ENCODE measurements at regions not wholly inside any gene's neighbourhood (a gene's known extent, or its start where the extent isn't known, plus 50 kb on each side); places are given as distances from the start of the nearest gene placed in this dataset.
A peak's percentile ranks its signal among the peaks of the same experiment; 100 is the strongest.
"Not testable (repeated sequence)": the region's sequence is repeated elsewhere in the genome, so short reads cannot be mapped to it uniquely, and the experiment has no call there.

DNA sequence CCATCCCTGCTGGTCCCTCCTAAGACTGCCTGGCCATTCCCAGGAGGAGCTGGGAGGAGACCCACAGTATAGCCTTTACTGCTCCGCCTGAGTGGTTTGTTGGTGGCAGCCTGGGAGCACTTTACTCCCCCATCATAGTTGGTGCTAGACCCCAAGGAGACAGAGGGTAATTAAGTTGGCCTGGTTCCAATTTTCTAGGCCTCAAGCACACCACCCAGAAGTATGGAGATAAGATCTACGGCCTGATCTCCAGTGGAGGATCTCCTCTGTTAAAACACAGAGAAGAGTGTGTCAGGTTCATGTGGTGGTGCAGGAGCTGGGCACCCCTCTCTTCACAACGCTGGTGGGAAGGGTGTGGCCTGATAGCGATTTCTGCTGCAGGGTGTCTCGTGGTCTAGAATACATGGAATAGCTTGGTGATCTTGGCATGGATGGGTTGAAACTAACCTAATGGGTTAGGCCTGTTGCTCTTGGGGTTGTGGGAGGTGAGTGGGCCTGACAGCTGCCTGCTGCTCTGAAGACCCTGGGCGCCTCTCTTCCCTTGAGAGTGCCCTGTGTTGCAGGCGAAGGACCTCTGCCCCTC lies 68.5 kb downstream of the FASLG start:
- in situ Hi-C loops (cut with MboI), result loop anchor here (10.0 to 25.0 kb wide), 2 partner anchors 273 to 1110 kb away; no protein-coding TSS in a partner anchor
- WGBS, 2 experiments (ENCODE audit: low coverage in 1 of 2, low lambda C conversion rate in 2 of 2, missing lambda C conversion rate in 2 of 2), result 86 to 88% methylated on average over 7 of the region's 7 CpGs
- no peak overlapping the region for H3K27ac ChIP-seq
- H2AFZ ChIP-seq, result no peak overlapping the region
- H3K9ac ChIP-seq, result no peak overlapping the region
- DNase-seq, result no peak
- no peaks in the 10 kb centered on the region for H3K9me3 ChIP-seq (ENCODE audit: low read depth)
- no peak overlapping the region for H3K4me3 ChIP-seq
- H3F3A ChIP-seq (ENCODE audit: insufficient read depth), result no peaks in the 10 kb centered on the region
- no peaks in the 10 kb centered on the region for H3K79me2 ChIP-seq (ENCODE audit: insufficient read depth)
- TF ChIP-seq EZH2phosphoT487 (IDR thresholded peaks at IDR 0.05; ENCODE audit: insufficient read depth, low read depth) (no peak), EZH2 (IDR thresholded peaks at IDR 0.05; ENCODE audit: insufficient read depth, poor library complexity, severe bottlenecking) (no peak)
- no peaks in the 10 kb centered on the region for H3K27me3 ChIP-seq (replicated peaks; ENCODE audit: insufficient read depth)
- no peaks in the 10 kb centered on the region for H3K36me3 ChIP-seq (ENCODE audit: low read depth)
- no peaks in the 10 kb centered on the region for H4K20me1 ChIP-seq (ENCODE audit: insufficient read depth)
- no peaks in the 10 kb centered on the region for H3K4me1 ChIP-seq (ENCODE audit: insufficient read depth)
- no peaks in the 10 kb centered on the region for H3K9me2 ChIP-seq (ENCODE audit: insufficient read depth)
- no peak overlapping the region for H3K4me2 ChIP-seq (ENCODE audit: unreplicated experiment)

DNA sequence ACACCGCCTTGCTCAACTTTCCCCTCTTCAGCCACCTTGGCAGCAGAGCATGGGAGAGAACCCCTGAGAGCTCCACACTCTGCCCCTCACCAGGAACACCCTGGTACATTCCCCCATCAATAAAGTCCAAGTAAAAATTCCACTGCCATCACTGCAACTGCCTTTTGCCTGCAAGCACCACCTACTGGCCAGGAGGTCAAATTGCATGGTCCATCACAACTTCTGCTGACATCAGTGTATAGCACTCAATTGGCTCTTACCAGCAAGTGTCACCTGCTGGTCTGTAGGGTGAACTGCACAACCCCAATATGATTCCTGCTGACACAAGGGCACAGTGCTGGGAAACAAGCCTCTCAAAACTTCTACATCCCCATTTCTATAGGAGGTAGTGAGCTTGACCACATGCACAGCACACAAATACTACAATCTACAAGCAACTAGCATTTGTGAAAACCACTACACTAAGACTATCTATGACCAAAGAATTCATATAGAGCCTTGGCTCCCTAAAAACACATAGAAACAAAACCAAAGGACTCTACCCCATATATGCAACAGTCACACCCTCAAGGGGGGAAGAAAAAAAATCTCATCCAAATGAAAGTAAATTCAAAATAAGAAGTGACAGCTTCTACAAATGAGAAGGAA lies 69.2 kb downstream of the FASLG start:
- WGBS, 2 experiments (ENCODE audit: low coverage in 1 of 2, low lambda C conversion rate in 2 of 2, missing lambda C conversion rate in 2 of 2), result 100% methylated on average over 1 of the region's 1 CpG
- no peak for TF ChIP-seq EZH2 (IDR thresholded peaks at IDR 0.05; ENCODE audit: insufficient read depth, poor library complexity, severe bottlenecking)
- TF ChIP-seq EZH2phosphoT487 (IDR thresholded peaks at IDR 0.05; ENCODE audit: insufficient read depth, low read depth), result no peak
- no peaks in the 10 kb centered on the region for H3K36me3 ChIP-seq (ENCODE audit: low read depth)
- no peaks in the 10 kb centered on the region for H3K9me2 ChIP-seq (ENCODE audit: insufficient read depth)
- no peak overlapping the region for H3K27ac ChIP-seq
- no peaks in the 10 kb centered on the region for H3K79me2 ChIP-seq (ENCODE audit: insufficient read depth)
- in situ Hi-C loops (cut with MboI), result loop anchor here (10.0 to 25.0 kb wide), 2 partner anchors 273 to 1109 kb away; no protein-coding TSS in a partner anchor
- no peak overlapping the region for H2AFZ ChIP-seq
- no peaks in the 10 kb centered on the region for H4K20me1 ChIP-seq (ENCODE audit: insufficient read depth)
- DNase-seq, result peak; percentile 51
- no peaks in the 10 kb centered on the region for H3F3A ChIP-seq (ENCODE audit: insufficient read depth)
- H3K27me3 ChIP-seq (replicated peaks; ENCODE audit: insufficient read depth), result no peaks in the 10 kb centered on the region
- H3K4me2 ChIP-seq (ENCODE audit: unreplicated experiment), result no peak overlapping the region
- no peaks in the 10 kb centered on the region for H3K4me1 ChIP-seq (ENCODE audit: insufficient read depth)
- H3K9ac ChIP-seq, result no peak overlapping the region
- no peak overlapping the region for H3K4me3 ChIP-seq
- H3K9me3 ChIP-seq (ENCODE audit: low read depth), result no peaks in the 10 kb centered on the region

DNA sequence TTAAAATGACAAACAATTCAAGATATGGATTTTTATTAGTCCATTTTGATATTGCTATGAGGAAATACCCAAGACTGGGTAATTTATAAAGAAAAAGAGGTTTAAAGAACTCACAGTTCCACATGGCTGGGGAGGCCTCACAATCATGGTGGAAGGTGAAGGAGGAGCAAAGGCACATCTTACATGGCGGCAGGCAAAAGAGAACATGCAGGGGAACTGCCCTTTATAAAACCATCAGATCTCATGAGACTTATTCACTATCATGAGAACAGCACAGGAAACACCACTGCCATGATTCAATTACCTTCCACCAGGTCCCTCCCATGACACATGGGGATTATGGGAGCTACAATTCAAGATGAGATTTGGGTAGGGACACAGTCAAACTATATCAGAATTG lies 69.8 kb downstream of the FASLG start:
- H3F3A ChIP-seq (ENCODE audit: insufficient read depth); H3K9me2 ChIP-seq (ENCODE audit: insufficient read depth); H4K20me1 ChIP-seq (ENCODE audit: insufficient read depth); H3K9me3 ChIP-seq (ENCODE audit: low read depth); H3K36me3 ChIP-seq (ENCODE audit: low read depth); H3K79me2 ChIP-seq (ENCODE audit: insufficient read depth); H3K27ac ChIP-seq; H3K4me2 ChIP-seq (ENCODE audit: unreplicated experiment); H3K4me1 ChIP-seq (ENCODE audit: insufficient read depth); H3K9ac ChIP-seq; DNase-seq; H3K27me3 ChIP-seq (replicated peaks; ENCODE audit: insufficient read depth); H3K4me3 ChIP-seq; H2AFZ ChIP-seq: not testable (repeated sequence)
- WGBS, 2 experiments (ENCODE audit: low coverage in 1 of 2, low lambda C conversion rate in 2 of 2, missing lambda C conversion rate in 2 of 2), result 93 to 97% methylated on average over 1 of the region's 1 CpG
- in situ Hi-C loops (cut with MboI), result loop anchor here (10.0 to 25.0 kb wide), 2 partner anchors 274 to 1109 kb away; no protein-coding TSS in a partner anchor

DNA sequence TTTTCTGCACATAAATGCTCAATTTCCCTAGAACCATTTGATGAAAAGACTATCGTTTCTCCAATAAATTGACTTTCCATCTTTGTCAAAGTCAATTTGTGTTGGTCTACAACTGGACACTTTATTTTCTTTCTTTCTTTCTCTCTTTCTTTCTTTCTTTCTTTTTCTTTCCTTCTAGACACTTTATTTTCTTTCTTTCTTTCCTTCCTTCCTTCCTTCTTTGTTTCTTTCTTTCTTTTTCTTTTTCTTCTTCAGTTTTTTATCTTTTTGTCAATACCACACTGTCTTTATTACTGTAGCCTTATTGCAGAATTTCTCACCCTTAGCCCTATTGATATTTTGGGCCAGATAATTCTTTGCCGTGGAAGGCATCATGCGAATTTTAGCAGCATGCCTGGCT lies 73.5 kb downstream of the FASLG start:
- in situ Hi-C loops (cut with MboI), result loop anchor here (25.0 kb wide), 1 partner anchor 1105 kb away; no protein-coding TSS in a partner anchor
- 96 to 98% methylated on average over 3 of the region's 3 CpGs for WGBS, 2 experiments (ENCODE audit: low coverage in 1 of 2, low lambda C conversion rate in 2 of 2, missing lambda C conversion rate in 2 of 2)

More for the DNA sequence above, 73.5 kb downstream of the FASLG start:
- Histone ChIP-seq H3K79me2 (ENCODE audit: insufficient read depth) (no peaks in the 10 kb centered on the region), H3K4me1 (ENCODE audit: insufficient read depth) (no peaks in the 10 kb centered on the region), H3K9ac (no peak overlapping the region), H3K9me2 (ENCODE audit: insufficient read depth) (no peaks in the 10 kb centered on the region), H4K20me1 (ENCODE audit: insufficient read depth) (no peaks in the 10 kb centered on the region), H3K4me2 (ENCODE audit: unreplicated experiment) (no peak overlapping the region), H3K4me3 (no peak overlapping the region), H3K36me3 (ENCODE audit: low read depth) (no peaks in the 10 kb centered on the region), H2AFZ (no peak overlapping the region), H3K27me3 (replicated peaks; ENCODE audit: insufficient read depth) (no peaks in the 10 kb centered on the region), H3K9me3 (ENCODE audit: low read depth) (no peaks in the 10 kb centered on the region), H3F3A (ENCODE audit: insufficient read depth) (no peaks in the 10 kb centered on the region), H3K27ac (no peak overlapping the region)
- TF ChIP-seq EZH2phosphoT487 (IDR thresholded peaks at IDR 0.05; ENCODE audit: insufficient read depth, low read depth), result no peak
- no peak for TF ChIP-seq EZH2 (IDR thresholded peaks at IDR 0.05; ENCODE audit: insufficient read depth, poor library complexity, severe bottlenecking)
- no peak for DNase-seq

Measured in GM23248 (cell line).